Globus pallidus (tissue), 1 donor: ENCODE measurements at regions not wholly inside any gene's neighbourhood (a gene's known extent, or its start where the extent isn't known, plus 50 kb on each side); places are given as distances from the start of the nearest gene placed in this dataset.

Experiments
- DNase-seq: peaks from one replicate; pipeline ENCODE4 v3.0.0-alpha.2; 2015; ENCODE audit warnings: low spot score

DNA sequence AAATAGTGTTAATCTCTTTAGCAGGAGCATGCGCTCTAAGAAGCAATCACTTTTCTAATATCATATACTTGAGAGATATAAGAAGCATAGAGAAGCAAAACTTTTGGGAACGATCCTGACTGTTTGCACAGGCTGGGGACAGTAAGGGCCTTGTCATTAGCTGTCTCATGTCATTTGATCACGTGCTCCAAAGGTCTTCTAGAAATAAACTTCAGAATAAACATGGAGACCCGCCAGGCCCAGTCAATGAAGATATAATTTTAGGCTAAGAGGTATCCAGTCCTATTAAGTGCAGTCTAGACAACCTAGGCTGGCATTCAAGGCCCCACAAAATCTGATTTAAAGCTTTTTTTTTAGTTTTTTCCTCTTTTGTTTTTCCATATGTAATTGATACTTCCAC lies 111.0 kb upstream of the APC start:
- no peak for DNase-seq

DNA sequence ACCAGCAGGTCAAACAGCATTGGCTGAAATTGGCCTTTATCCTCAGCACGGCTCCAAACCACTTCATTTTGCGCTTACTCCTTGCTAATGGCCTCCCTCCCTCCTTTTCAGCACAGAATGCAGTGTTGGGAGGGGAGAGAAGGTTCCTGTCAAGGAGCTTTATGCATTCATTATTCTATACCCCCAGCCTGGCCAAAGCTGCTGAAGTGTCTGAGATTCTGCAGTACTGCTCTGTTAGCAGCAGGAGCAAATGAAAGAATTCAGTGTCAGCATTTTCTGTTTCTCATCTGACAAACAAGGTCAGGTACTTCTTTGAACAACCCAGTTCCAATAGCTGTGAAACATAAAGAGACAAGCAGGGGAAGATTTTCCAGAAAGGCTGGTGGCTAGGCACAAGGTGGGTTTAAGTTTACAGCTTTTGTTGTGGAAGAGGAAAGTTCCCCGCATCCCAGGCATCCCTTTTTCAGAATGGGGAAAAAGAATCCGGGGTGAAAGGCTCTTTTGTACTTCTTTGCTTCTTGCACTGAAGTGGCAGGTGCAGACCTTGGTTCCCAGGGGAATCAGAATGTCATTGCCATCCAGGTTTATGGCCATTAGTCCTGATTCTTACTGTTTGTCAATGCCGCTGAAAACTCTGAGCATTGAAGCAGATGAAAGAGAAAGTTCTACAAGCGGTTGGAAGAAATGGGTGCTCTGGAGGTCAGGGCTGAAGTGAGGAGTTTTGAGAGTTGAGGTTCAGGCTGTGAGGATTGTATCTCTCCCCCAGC lies 109.3 kb upstream of the APC start:
- no peak for DNase-seq

DNA sequence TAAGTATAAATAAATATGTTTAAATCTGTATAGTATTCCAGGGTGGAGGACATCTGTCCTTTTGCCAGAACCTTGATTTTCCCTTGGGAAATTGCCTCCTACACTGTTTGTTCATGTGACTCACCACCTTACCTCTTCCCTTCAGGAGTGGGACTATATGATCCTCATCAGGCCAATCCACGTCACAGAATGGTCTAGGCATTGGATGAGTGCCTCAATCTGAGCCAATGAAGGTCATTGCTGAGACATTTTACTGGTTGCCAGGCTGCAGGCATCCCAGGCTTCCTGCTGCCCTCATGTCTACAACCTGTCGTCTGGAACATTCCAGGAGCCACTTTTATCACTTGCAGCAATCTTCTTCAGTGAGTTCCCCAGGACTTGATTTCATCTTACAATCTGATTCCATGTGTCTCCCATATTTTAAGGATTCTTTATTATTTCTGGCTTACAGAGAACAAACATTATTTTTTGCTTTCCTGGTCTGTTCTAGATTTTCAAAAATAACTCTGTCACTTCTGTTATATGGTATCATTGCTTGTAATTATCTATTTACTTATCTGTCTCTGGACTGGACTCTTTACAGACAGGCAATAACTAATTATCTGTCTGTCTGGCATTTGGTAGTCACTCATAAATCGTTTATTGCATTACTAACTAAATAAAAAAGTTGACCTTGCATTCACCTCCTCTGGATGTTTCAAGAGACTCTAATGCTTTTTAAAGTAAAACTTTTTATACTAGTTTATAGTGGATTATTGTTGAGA lies 107.3 kb upstream of the APC start:
- DNase-seq, result no peak

DNA sequence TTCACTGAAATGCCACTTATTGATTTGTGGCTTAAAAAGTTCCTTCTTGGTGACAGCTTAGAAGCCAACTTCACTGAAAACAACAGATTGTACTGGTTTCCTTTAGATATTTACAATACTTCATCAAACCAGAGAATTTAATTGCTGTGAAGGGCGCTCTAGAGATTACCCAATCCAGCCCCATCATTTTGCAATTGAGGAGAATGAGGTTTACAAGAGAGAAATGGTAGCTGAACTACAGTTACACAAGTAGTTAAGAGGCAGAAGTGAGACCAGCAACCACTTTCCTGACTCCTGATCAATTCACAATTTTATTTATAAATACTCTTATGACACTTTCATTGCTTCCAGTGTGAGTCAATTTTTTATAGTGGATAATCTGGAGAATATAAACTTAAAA lies 103.5 kb upstream of the APC start:
- no peak for DNase-seq

DNA sequence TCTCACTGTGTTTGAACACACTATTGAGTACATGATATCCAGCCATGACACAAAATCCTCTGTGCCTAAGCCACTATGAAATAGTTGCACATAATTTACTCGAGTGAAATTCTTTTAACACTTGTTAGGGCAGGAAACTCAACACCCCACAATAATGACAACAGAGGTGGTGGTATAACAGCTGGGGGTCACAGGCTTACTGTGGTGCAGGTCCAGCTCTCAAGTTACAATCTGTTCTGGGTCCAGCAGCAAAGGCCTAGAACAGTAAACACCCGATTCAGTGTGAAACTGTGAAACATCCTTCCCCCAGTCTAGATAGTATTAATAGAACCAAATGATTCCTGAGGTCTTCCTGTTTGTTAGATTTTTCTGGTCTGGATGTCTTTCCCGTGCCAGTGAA lies 102.9 kb upstream of the APC start:
- no peak for DNase-seq

DNA sequence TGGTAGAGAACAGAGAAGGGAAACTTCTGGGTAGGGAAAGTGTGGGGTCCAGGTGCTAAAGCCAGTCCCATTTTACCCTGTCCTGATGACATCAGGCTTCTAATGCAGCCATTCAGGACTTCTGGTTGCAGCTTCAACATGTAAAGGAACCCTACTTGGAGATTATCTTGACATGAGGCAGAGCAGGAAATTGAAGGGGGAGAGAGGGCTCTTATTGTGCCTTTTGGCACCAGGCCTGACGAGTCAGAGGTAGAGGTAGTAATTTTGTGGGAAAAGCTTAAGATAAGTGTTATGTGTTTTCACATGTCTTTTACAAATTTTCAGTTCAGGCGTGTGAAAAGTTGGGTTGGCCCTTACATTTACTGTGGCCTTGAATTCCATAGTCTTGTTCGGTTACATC lies 102.4 kb upstream of the APC start:
- no peak for DNase-seq

DNA sequence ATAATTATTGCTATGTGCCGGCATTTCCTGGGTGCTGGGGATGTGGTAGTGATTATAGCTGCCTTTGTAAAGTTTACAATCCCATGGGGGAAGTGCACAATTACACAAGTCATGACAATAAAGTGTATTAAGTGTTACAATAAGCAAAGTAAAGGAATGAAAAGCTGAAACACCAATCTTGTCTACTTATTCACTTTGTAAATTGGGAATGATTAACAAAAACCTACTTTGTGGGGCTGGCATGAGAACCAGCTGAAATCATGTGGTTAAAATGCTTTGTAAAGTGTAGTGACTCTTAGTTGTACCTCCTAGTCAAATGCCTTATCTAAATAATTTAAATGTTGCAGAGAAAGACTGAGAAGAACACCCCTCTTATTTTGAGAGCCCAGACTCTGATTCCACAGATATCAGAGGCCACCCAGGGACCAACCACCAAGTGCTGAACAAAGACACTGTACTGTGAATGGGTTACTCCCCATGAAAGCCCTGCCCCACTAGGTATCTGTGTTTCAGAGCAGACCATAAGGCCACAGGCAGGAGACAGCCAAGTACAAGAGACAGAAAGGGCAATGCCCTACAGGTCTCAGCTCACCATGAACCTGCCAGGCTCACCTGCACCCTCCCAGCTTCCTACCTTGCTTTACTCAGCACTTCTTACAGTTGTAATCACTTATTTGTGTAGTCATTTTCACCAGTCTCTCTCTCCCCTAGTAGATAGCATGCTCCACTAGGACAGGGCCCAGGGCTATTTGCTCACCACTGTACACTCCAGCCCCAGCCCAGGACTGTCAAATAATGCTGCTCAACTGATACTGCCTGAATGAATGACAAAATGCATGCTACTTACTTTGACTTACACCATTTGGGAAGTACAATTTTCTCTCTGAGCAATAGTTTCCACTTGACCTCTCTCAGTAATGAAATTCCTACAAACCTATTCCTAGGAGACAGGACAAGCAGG lies 101.6 kb upstream of the APC start:
- DNase-seq, result no peak

DNA sequence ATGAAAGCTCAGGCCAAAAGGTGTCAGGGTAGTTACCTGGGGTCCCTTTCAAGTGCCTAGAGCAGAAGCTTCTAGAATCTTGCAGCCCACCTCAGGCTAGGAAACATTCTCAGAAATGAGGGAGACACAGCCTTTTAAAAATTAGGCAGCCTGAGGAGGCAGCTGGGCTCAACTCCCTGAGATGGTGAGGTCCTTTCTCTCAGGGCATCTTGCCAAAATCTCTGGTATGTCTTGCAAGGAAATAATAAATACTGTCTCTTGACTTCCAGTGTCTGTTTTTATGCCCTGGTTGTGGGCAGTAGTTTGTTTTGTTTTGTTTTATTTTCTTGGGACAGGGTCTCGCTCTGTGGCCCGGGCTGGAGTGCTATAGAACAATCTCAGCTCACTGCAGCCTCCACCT lies 100.9 kb upstream of the APC start:
- DNase-seq, result no peak

DNA sequence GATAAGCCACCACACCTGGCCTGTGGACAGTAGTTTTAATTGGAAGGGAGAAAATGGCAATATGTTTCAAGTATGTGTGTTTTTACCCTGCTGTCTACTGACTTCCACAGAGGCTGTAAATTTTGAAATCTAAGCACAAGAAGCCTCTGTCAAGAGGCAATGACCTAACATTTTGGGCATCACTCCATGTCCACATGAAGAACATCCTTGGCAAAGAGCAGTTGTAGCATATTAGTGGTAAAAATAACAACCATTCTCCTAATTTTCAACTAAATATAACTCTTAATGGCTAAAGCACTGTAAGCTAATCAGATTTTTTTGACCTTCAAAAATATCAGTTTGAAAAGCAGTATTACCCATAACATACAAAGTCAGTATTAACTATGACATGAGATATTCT lies 100.3 kb upstream of the APC start:
- DNase-seq, result peak; percentile 65

DNA sequence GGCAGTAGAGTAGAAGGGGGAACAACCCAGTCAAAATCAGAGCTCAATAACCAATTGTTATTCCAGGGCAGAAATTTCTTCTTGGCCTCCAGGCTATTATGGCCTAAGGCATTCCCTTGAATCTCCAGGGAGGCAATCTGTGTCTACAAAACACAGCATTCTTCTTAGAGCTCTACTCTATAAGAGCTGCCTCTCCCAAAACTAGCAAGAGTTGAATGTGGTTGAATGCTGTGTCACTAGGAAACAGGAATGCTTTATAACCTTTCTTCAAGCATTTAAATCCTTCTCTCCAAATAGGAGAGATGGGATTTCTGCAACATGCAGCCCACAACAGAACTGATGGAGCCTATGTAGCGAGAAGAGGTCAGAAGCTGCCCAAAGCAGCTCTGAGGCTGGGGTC lies 97.1 kb upstream of the APC start:
- no peak for DNase-seq

DNA sequence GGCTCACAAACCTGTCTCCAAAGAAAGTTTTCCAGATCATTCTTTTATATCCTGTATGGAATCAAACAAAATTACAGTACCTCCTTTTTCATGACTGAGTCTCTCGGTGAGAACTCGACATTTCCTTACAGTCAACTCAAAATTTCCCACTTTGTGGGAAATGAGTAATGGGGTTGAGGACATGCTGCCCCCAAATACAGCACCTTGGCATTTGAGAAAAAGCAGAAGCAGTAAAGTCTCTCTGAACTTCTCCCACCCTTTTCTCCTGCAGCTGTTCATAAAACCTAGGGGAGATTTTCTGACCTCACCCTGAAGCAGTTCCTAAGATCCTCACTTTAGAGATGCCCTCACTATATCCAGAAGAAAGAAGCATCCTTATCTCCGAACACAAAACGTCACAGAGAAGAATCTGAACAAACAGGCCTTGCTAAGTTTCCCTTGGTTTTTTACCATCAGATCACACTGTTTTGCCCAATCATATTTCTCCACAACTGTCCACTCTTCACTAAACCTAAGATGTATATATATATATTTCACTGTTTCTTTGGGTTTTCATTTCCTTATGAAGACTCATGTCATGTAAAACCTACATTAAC lies 96.1 kb upstream of the APC start:
- no peak for DNase-seq

DNA sequence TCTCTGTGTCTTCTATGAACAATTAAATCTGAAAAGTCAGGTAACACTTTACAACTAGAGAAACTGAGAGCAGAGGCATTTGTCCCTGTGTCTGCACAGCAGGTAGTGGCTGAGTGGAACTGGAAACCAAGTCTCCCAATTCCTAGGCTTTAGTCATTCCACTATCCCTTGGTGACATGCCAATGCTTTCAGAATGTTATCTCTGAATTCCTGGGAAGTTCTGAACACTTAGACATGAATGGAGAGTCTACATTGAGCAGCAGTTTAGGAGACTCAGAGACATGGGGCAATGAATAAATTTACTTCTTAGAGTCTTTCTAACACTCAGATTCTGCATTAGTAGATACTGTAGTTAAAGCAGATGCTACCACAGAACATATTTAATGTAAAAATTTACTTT lies 94.8 kb upstream of the APC start:
- DNase-seq, result no peak

DNA sequence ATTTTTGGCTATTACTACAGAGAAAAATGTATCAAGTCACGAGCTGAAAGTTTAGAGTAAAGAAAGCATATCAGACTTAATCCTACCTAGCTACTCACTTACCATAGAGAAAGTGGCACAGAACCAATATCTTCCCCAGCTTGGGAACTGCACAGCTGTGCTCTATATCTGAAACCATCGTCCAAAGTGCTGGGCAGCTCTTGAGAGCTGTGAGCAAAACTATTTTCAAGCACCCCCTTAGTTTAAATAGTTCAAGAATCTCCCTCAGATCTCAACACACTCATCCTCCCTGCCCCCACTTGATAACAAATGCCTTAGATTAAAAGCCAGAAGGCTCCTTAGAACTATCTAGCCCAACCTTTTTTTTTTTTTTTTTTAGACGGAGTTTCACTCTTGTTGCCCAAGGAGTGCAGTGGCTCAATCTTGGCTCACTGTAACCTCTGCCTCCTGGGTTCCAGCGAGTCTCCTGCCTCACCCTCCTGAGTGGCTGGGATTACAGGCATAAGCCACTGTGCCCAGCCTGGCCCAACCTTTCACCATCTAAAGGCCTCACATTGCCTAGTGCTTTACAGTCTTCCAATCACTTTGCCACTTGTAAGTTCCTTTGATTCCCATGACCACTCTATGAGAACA lies 94.2 kb upstream of the APC start:
- no peak for DNase-seq

DNA sequence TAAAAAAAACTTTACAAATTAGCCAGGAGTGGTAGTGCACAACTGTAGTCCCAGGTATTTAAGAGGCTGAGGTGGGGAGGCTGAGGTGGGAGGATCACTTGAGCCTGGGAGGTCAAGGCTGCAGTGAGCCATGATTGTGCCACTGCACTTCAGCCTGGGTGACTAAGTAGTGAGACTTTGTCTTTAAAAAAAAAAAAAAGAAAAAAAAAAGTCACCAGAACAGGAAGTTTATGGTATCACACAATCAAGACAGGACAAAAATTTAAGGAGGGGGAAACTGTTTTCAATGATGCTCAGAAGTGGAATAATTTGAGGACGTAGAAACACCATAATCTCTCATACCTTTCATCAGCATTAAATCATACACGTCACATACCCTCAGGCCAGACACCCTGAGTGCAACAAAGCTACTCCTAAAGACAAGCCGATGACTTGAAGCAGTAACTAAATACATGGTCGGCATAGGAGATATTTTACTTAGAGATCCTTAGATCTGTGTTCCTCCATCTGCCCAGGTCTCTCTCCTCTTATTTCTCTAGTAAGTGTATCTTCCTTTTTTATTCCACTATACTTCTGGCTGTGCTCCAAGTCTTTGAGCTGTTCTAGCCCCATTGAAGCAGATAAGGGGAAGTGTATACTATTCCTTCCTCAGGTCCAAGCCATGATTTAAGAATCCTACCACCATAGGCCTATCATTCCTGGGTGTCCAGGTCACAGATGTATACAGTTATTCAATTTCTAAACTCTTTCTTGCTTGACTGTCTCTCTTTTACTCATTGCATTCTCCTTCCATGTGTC lies 91.3 kb upstream of the APC start:
- DNase-seq, result no peak

DNA sequence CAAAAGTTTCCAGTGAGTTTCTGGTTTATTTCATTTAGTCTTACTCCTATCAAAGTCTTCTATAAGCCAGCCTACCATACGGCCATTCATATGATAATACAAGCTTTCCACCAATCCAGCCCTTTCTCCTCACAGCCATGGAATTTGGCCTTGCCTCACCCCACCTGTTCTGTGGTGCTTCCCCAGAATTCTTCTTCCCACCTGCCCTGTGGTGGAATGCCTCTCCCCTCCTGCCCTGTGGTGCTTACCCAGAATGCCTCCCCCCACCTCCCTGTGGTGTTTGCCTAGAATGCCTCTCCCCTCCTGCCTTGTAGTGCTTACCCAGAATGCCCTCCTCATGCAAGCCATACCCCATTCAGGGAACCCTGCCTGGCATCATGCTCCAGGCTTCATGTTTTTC lies 90.3 kb upstream of the APC start:
- DNase-seq, result no peak

DNA sequence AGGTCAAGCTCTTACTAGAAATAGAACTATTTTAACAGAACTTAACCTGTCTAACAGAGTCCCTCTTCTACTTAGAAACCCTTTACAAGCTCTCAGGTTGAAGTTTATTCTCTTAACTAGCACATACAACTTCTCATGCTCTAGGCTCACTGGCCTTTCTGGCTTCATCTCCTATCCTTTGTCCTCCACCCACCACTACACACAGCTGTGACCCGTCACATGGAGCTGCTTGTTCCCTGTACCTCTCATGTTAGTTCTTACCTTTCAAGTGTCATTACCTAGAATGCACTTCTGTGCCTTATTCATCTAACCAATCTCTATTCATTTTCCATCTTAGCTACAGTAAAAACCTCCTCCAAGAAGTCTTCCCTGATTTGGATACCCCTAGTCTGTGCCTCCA lies 89.4 kb upstream of the APC start:
- DNase-seq, result no peak

DNA sequence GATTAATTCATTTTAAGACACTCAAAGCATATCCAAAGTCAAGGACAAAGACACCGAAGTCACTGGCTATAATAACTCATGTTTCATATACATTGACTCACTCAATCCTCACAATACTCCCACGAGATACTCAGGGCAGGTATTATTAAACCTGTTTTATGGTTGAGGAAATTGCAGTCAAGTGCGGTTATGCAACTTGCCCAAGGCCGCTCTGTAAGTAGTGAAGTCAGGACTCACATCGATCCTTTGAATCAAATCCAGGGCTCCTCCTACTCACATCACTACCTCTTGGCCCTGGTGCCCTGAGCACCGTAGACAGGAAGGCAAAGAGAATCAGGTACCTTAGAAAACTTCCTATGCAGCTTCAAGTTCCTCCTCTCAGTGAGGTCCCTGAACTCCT lies 87.8 kb upstream of the APC start:
- no peak for DNase-seq

DNA sequence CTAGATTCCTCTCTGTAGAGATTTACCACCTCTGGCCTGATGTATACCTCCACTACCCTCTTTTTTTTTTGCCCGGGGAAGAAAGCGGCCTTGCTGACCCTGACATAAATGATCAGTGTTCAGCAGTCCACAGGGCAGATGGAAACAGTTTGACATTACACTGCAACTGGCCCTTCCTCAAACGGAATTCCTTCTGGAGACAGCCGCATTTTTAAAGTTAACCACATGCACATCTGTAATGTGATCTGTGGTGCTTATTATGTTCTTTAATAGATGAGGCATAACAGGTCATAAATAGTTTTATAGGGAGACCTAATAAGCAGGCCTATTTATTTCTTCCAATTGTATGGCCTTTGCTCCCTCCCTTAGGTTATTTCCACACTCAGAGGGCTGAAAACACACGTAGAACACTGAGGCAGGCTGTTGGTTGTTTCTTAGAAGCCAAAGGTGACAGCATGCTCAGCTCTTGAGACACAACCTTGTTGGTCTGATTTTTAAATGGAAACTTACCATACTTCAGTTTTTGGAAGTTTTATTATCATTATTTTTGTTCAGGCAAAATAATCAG lies 84.0 kb upstream of the APC start:
- DNase-seq, result no peak

DNA sequence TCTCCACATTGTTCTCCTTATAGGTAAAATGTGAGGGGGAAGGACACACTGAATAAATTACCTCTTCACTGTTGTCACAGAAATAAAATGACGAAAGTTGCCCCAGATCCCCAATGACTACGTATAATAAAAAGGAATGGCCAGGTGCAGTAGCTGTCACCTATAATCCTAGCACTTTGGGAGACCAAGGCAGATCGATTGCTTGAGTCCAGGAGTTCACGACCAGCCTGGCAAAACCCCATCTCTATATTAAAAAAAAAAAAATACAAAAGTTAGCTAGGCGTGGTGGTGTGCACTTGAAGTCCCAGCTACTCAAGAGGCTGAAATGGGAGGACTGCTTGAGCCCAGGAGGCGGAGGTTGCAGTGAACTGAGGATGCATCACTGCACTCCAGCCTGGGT lies 82.2 kb upstream of the APC start:
- DNase-seq, result no peak

DNA sequence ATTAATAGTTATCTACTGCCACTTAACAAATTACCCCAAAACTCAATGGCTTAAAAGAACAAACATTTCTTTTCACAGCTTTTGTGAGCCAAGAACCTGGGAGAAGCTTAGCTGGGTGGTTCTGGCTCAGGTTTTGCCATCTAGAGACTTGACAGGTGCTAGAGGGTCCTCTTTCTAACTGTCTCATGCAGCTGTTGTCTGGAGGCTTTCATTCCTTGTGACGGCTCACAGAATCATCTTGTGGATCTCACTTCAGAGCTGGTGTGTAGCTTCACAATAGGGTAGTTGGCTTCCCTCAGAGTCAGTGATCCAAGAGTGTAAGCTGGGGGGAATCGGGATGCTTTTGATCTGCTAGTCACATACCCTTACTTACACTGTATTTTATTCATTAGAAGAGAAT lies 81.2 kb upstream of the APC start:
- no peak for DNase-seq

DNA sequence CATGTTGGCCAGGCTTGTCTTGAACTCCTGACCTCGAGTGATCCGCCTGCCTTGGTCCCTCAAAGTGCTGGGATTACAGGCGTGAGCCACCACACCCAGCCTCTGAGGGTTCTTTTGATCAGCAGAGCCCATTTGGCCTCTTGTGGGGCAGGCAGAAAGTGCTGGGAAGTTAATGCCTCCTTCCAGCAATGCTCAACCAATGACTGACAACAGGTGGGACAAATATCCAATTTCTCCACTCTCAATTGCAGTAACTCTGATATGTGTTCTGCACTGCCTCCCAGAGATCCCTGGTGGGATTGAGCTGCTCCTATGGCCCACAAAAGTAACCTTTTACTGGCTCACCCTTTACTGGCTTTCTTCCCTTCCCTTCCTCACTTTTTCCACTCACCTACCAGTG lies 79.9 kb upstream of the APC start:
- DNase-seq, result no peak
